GM19324 (cell line): ENCODE measurements at regions not wholly inside any gene's neighbourhood (a gene's known extent, or its start where the extent isn't known, plus 50 kb on each side); places are given as distances from the start of the nearest gene placed in this dataset.

Experiments
- ATAC-seq: cut with Tn5 transposase; IDR thresholded peaks from one replicate; pipeline ENCODE4 v1.9.1; 2021; ENCODE audit warnings: mild to moderate bottlenecking, moderate library complexity; ENCODE audit not compliant: unreplicated experiment, low FRiP score

GRCh38 chr11:19530505-19530904 is 182.1 kb upstream of the NAV2 start:
- no peak for ATAC-seq

- no peak for ATAC-seq
These were observed 186.5 kb upstream of the NAV2 start for GRCh38 chr11:19526119-19526518.

GRCh38 chr11:19525714-19526113 is 186.9 kb upstream of the NAV2 start:
- no peak for ATAC-seq

- ATAC-seq = peak; percentile 42
These were observed 187.4 kb upstream of the NAV2 start for GRCh38 chr11:19525276-19525675.

GRCh38 chr11:19524171-19524671 is 188.4 kb upstream of the NAV2 start:
- ATAC-seq = no peak

GRCh38 chr11:19520681-19521080 is 192.0 kb upstream of the NAV2 start:
- ATAC-seq = no peak

- ATAC-seq = no peak
These were observed 192.6 kb upstream of the NAV2 start for GRCh38 chr11:19519912-19520641.

GRCh38 chr11:19519353-19519752 is 193.3 kb upstream of the NAV2 start:
- no peak for ATAC-seq

GRCh38 chr11:19513253-19513652 is 199.4 kb upstream of the NAV2 start:
- ATAC-seq = no peak

- no peak for ATAC-seq
These were observed 200.0 kb upstream of the NAV2 start for GRCh38 chr11:19512618-19513017.

GRCh38 chr11:19511413-19512183 is 201.0 kb upstream of the NAV2 start:
- no peak for ATAC-seq

- no peak for ATAC-seq
These were observed 201.6 kb upstream of the NAV2 start for GRCh38 chr11:19511066-19511412.

- ATAC-seq = no peak
These were observed 202.2 kb upstream of the NAV2 start for GRCh38 chr11:19510468-19510867.

- no peak for ATAC-seq
These were observed 203.4 kb upstream of the NAV2 start for GRCh38 chr11:19509215-19509614.

GRCh38 chr11:19508165-19508564 is 204.5 kb upstream of the NAV2 start:
- no peak for ATAC-seq

GRCh38 chr11:19506816-19507486 is 205.7 kb upstream of the NAV2 start:
- no peak for ATAC-seq

- ATAC-seq = no peak
These were observed 209.9 kb upstream of the NAV2 start for GRCh38 chr11:19502691-19503253.

GRCh38 chr11:19501631-19502030 is 211.0 kb upstream of the NAV2 start:
- no peak for ATAC-seq

- ATAC-seq = no peak
These were observed 212.6 kb upstream of the NAV2 start for GRCh38 chr11:19499999-19500398.

GRCh38 chr11:19499026-19499669 is 213.5 kb upstream of the NAV2 start:
- ATAC-seq = no peak
